Endodermal cell (in vitro differentiated cells): ENCODE measurements at regions not wholly inside any gene's neighbourhood (a gene's known extent, or its start where the extent isn't known, plus 50 kb on each side); places are given as distances from the start of the nearest gene placed in this dataset.

Experiments used
- DNase-seq: peaks from one replicate; pipeline ENCODE4 v3.0.0-alpha.2; 2017
- H3K27ac ChIP-seq: 2 replicates; pipeline ENCODE4 v1.5.1; 2013; ENCODE audit warnings: mild to moderate bottlenecking, low read depth, low read length, moderate library complexity
- H3K27me3 ChIP-seq: 2 replicates; pipeline ENCODE4 v1.6.1; 2013; ENCODE audit warnings: mild to moderate bottlenecking, low read length, moderate library complexity; ENCODE audit not compliant: insufficient read depth, control insufficient read depth, poor library complexity, severe bottlenecking
- H3K36me3 ChIP-seq: 2 replicates; pipeline ENCODE4 v1.7.0; 2013; ENCODE audit warnings: mild to moderate bottlenecking, low read length, moderate library complexity; ENCODE audit not compliant: control insufficient read depth, insufficient read depth
- H3K4me1 ChIP-seq: one replicate; pipeline ENCODE4 v1.7.0; 2013; ENCODE audit warnings: low read length; ENCODE audit not compliant: control insufficient read depth, insufficient read depth
- H3K4me3 ChIP-seq: 2 replicates; pipeline ENCODE4 v1.5.1; 2013; ENCODE audit warnings: mild to moderate bottlenecking, low read length, moderate library complexity
- H3K9ac ChIP-seq: 2 replicates; pipeline ENCODE4 v1.6.1; 2013; ENCODE audit warnings: mild to moderate bottlenecking, low read length, moderate library complexity; ENCODE audit not compliant: poor library complexity, severe bottlenecking; ENCODE audit errors: extremely low read depth
- H3K9me3 ChIP-seq: 2 replicates; pipeline ENCODE4 v1.6.1; 2013; ENCODE audit warnings: mild to moderate bottlenecking, low read length, moderate library complexity; ENCODE audit not compliant: control insufficient read depth
- H3K27ac Mint-ChIP-seq: 2 replicates; pipeline ENCODE4 v1.8.0; 2020; ENCODE audit warnings: mixed read lengths
- H3K27me3 Mint-ChIP-seq: 2 replicates; pipeline ENCODE4 v1.8.0; 2021; ENCODE audit warnings: mild to moderate bottlenecking, mixed read lengths; ENCODE audit not compliant: insufficient read depth
- H3K36me3 Mint-ChIP-seq: 2 replicates; pipeline ENCODE4 v1.8.0; 2020; ENCODE audit warnings: low read depth, mixed read lengths
- H3K4me1 Mint-ChIP-seq: 2 replicates; pipeline ENCODE4 v1.8.0; 2020; ENCODE audit warnings: mixed read lengths
- H3K4me3 Mint-ChIP-seq: 2 replicates; pipeline ENCODE4 v1.8.0; 2020; ENCODE audit warnings: mild to moderate bottlenecking, moderate library complexity, mixed read lengths
- H3K9me3 Mint-ChIP-seq: 2 replicates; pipeline ENCODE4 v1.8.0; 2020; ENCODE audit warnings: mild to moderate bottlenecking, mixed read lengths
- WGBS, 2 experiments: methylation state at CpG; one replicate each; pipeline versions ENCODE4 v1.1.5 to v1.1.7; 2013; ENCODE audit warnings: missing lambda C conversion rate in 2 of 2, mixed read lengths in 1 of 2; ENCODE audit not compliant: insufficient coverage in 1 of 2, insufficient read length in 1 of 2; 5-methylcytosine and 5-hydroxymethylcytosine counted together
- TF ChIP-seq, protein P1 (sequence below): fragments of 200-600 bp; sonication (generic); conservative IDR thresholded peaks from 2 replicates; pipeline ENCODE4 v1.5.0; 2021; ENCODE audit warnings: antibody characterized with exemption, mild to moderate bottlenecking

DNA sequence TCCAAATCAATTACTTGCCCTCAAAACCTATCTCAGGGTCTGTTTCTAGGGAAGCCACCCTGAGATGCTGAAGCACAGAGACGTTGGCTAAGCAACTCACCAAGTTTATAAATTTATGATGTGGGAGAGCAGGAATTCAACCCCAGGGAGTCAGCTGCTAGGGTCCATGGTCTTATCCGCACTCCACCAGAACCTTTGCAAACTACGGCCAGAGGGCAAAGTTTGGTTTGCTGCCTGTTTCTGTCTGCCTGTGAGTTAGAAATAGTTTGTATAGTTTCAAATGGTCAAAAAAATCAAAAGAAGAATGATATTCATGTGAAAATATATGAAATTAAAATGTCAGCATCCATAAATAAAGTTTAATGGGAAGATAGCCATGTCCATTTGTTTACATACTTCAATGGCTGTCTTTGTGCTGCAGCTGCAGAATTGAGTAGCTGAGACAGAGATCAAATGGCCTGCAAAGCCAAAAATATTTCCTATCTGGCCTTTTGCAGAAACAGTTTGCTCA lies 83.7 kb upstream of the ZFP64 start:
- H3K9ac ChIP-seq = no peak overlapping the region
- H3K4me1 ChIP-seq = no peaks in the 10 kb centered on the region
- Mint-ChIP-seq H3K27ac (no peak overlapping the region), H3K27me3 (no peaks in the 10 kb centered on the region), H3K9me3 (no peaks in the 10 kb centered on the region), H3K4me1 (peaks cover 6% of the 10 kb centered on the region), H3K4me3 (no peak overlapping the region), H3K36me3 (no peaks in the 10 kb centered on the region)
- no peaks in the 10 kb centered on the region for H3K27me3 ChIP-seq
- no peak overlapping the region for H3K4me3 ChIP-seq
- TF ChIP-seq, protein P1, sequence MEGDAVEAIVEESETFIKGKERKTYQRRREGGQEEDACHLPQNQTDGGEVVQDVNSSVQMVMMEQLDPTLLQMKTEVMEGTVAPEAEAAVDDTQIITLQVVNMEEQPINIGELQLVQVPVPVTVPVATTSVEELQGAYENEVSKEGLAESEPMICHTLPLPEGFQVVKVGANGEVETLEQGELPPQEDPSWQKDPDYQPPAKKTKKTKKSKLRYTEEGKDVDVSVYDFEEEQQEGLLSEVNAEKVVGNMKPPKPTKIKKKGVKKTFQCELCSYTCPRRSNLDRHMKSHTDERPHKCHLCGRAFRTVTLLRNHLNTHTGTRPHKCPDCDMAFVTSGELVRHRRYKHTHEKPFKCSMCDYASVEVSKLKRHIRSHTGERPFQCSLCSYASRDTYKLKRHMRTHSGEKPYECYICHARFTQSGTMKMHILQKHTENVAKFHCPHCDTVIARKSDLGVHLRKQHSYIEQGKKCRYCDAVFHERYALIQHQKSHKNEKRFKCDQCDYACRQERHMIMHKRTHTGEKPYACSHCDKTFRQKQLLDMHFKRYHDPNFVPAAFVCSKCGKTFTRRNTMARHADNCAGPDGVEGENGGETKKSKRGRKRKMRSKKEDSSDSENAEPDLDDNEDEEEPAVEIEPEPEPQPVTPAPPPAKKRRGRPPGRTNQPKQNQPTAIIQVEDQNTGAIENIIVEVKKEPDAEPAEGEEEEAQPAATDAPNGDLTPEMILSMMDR = no peak
- no peaks in the 10 kb centered on the region for H3K36me3 ChIP-seq
- WGBS, 2 experiments = 87% methylated on average over 3 of the region's 3 CpGs; no CpG with 5 or more reads in 1 of the 2 experiments
- H3K27ac ChIP-seq = no peak overlapping the region
- no peaks in the 10 kb centered on the region for H3K9me3 ChIP-seq
- DNase-seq = no peak

DNA sequence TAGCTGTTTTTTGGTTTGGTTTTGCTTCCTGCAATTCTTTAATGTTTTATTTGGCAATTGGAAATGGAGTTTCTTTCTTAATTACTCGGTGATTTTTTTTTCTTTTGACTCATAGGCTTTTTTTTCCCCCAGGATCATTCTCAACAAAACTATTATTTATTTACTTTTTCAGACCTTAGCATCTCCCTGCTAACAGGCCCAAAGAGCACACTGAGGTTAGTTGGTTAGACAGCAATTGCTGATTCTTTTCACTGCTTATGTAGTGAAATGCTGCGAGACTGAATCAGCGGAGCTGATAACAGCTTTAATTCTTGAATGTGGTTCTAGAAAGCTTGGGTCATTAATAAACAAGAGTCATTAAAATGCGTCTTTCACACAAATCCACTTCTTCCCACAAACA lies 79.1 kb upstream of the ZFP64 start:
- Histone ChIP-seq H3K9me3 (no peaks in the 10 kb centered on the region), H3K4me1 (no peaks in the 10 kb centered on the region), H3K27ac (no peak overlapping the region), H3K4me3 (no peak overlapping the region), H3K27me3 (no peaks in the 10 kb centered on the region), H3K9ac (no peak overlapping the region), H3K36me3 (no peaks in the 10 kb centered on the region)
- Mint-ChIP-seq H3K36me3 (no peaks in the 10 kb centered on the region), H3K4me3 (no peak overlapping the region), H3K27me3 (no peaks in the 10 kb centered on the region), H3K27ac (no peak overlapping the region), H3K4me1 (peaks cover 6% of the 10 kb centered on the region), H3K9me3 (no peaks in the 10 kb centered on the region)
- TF ChIP-seq, protein P1 = no peak
- WGBS, 2 experiments = 80 to 93% methylated on average over 1 to 4 of the region's 4 CpGs
- no peak for DNase-seq

DNA sequence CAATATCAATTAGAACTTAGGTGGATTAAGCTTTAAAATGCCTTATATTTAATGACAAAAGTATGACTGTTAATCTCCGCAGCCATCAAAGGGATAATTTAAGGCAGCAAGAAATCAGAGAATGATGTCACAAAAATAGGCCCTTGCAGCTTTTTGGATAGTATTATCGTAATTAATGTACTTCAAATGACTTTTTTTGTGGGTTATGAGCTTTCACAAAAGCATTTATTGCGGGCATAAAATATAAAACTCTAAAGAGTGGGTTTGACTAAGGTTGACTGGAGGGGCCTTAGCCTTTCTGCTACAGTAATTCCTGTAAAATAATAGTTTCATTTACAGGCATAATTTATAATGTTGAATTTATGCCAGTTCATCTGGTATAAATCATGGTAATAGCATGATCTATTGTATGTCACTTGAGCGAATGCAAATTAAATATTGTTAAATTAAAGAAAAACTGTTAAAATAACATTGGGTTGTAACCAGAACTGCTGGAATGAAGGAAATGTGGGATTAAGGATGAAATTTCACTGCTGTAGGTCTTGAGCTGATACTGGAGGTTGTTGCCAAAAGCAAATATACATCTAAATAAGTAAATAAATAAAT lies 78.5 kb upstream of the ZFP64 start:
- no peak for DNase-seq
- Mint-ChIP-seq H3K4me3 (no peak overlapping the region), H3K36me3 (no peaks in the 10 kb centered on the region), H3K27ac (no peak overlapping the region), H3K27me3 (no peaks in the 10 kb centered on the region), H3K9me3 (no peaks in the 10 kb centered on the region), H3K4me1 (peaks cover 6% of the 10 kb centered on the region)
- Histone ChIP-seq H3K27ac (no peak overlapping the region), H3K4me1 (no peaks in the 10 kb centered on the region), H3K9ac (no peak overlapping the region), H3K9me3 (no peaks in the 10 kb centered on the region), H3K27me3 (no peaks in the 10 kb centered on the region), H3K36me3 (no peaks in the 10 kb centered on the region), H3K4me3 (no peak overlapping the region)
- WGBS, 2 experiments = 91 to 100% methylated on average over 3 to 4 of the region's 4 CpGs
- TF ChIP-seq, protein P1 = no peak
